Renal pelvis (tissue), 1 donor: ENCODE measurements at regions not wholly inside any gene's neighbourhood (a gene's known extent, or its start where the extent isn't known, plus 50 kb on each side); places are given as distances from the start of the nearest gene placed in this dataset.
"Not testable (repeated sequence)": the region's sequence is repeated elsewhere in the genome, so short reads cannot be mapped to it uniquely, and the experiment has no call there.

Experiments used
- DNase-seq: peaks from one replicate; pipeline ENCODE4 v3.0.0-alpha.2; 2013

DNA sequence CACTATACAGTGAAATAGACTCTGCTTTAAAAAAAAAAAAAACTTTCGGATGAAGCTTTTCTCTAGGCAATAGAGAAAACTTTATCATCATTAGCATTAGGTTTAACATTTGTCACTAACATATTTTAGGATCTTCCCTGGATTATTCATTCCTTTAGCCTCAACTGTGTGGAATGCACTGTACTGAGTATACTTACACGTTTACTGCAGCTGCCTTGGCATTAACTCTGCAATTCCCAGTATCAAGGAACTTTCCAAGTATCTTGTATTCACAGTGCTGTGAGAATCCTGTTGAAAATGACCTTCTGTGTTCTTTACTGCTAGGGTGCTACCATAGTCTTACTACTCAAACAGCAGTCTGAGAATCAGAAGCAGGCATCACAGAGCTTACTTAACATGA lies 328.2 kb upstream of the COL3A1 start:
- no peak for DNase-seq

DNA sequence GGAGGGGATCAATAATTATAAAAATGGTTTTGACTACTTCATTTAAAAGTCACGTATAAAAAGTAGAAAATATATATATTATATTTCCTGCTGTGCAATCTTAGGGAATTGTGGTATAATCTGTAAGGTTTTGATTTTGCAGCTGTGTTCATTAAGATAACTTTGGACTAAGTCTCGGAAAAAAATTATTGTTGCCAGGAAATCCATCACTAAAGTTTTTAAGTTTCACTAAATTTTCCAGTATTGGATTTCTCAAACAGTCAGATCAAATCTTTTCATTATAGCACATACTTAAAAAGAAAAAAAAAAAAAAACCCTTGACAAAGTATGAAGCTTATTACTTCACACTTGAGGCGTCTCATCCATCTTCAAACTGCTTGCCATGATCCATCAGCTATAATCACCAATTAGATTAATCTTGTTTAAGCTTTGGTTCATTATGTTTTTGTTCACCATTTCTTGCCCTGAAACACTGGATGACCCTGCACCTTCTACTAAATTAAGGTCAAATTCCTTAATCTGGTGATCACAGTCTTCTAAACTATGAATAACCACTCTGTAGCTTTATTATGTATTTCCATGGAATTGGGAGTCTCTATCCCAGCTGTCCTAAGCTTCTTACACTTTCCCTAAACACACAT lies 326.6 kb upstream of the COL3A1 start:
- no peak for DNase-seq

GRCh38 chr2:188659656-188660406 lies 314.3 kb upstream of the COL3A1 start:
- DNase-seq = no peak

GRCh38 chr2:188663301-188663700 lies 310.9 kb upstream of the COL3A1 start:
- no peak for DNase-seq

GRCh38 chr2:188664416-188664815 lies 309.8 kb upstream of the COL3A1 start:
- DNase-seq = no peak

GRCh38 chr2:188664951-188665595 lies 309.1 kb upstream of the COL3A1 start:
- DNase-seq = no peak

DNA sequence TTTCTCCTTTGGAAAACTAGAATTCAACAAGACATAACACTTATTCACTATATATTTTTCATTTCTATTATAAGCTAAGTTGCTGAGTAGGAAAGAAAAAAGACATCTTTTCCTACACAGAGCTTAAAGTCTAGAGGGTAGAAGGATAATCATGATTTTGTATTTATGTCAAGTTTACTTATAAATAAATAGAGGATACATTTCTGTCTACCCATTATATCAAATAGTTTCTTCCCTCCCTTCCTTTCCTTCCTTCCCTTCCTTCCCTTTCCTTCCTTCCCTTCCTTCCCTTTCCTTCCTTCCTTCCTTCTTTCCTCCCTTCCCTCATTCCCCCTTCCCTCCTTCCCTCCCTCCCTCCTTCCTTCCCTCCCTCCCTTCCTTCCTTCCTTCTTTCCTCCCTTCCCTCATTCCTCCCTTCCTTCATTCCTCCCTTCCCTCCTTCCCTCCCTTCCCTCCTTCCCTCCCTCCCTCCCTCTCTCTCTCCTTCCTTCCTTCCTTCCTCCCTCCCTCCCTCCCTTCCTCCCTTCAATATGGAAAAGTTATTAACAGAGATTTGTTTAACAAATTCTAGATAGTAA lies 308.4 kb upstream of the COL3A1 start:
- no peak for DNase-seq

DNA sequence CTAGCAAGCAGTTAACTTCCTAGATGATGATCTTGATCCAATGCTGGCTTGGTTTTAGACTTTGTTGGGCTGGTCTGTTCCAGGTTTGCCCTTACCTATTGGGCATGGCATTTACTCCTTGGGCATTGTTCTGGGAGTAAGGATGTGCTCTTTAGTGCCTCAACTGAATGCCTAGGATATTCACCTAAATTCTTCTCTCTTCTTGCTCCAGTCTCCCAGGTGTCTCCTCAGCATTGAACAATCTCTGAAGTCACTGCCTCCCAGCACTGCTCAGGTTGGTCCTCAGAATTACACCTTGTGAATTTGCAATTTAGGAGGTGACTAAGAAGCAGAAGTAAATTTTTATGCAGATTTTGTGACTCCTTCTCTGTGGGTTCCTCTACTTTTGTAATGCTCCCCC lies 307.7 kb upstream of the COL3A1 start:
- DNase-seq = no peak

GRCh38 chr2:188668017-188668680 lies 306.0 kb upstream of the COL3A1 start:
- DNase-seq = no peak

DNA sequence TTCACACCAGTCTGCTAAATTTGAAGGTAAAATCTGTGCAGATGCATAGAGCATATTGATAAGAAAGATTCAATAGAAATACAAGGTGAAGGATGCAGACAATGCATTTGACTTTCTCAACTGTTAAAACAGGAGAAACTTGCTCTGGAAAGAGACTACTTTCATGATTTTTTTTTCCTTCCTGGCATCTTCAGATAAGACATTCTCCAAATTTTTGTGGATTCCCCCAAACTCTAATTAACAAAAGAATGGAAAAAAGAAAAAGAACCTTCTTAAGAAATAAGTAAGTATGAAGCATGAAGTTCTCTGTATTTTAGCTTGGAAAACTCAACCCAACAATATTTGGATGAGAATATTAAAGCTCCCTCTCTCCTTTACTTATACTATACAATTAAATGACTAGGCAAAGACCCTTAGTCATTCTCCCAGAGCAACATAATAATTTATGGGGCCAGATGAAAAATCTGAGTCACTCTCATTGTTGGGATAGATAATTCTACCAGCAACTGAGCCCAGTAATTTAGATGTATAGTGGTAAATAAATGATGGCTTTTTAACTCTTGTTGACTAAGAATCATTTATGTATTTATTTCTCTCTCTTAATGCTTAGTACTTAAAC lies 298.7 kb upstream of the COL3A1 start:
- DNase-seq = no peak

GRCh38 chr2:188676010-188676400 lies 298.2 kb upstream of the COL3A1 start:
- no peak for DNase-seq

DNA sequence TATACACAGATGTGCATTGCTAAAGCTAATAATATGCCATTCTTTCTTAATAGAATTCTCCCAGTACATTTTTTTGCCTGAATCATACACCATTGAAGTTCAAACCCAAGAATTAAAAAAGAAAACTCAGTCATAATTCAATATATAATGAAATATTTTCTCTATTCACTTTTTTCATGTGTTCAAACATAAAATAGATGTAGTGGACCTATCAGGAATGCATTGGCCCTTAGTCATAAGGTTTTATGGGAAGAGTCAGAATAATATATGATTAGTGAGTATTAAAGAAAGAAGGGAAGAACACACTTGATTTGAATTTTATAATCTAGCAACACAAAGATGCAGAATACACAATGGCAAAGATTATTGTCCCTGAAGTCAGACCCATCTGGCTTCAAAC lies 297.0 kb upstream of the COL3A1 start:
- no peak for DNase-seq

DNA sequence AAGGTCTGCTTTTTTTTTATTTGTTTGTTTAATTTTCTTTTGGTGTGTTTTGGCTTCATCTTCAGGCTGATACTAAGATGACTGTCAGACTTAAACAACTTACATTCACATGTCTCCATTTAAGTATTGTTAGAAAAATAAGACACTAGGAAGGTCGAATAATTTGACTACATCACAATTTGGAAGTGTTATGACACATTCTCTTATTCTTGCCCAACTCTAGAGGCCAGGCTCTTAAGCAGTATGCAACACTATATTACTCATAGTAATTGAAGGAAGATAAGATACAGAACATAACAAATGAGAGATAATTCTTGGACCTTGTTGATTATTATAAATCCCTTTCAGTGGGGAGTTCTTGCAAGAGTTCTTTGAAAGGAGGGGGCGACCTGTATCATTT lies 295.3 kb upstream of the COL3A1 start:
- no peak for DNase-seq

DNA sequence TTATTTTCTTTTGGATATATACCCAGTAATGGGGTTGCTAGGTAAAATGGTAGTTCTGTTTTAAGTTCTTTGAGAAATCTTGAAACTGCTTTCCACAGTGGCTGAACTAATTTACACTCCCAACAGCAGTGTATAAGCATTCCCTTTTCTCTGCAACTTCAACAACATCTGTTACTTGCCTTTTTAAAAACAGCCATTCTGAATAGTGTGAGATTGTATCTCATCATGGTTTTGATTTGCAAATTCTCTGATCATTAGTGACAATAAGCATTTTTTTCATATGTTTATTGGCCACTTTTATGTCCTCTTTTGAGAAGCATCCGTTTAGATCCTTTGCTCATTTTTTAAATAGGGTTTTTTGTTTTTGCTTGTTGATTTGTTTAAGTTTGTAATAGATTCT lies 291.3 kb upstream of the COL3A1 start:
- DNase-seq = no peak

GRCh38 chr2:188684795-188685194 lies 289.4 kb upstream of the COL3A1 start:
- no peak for DNase-seq

DNA sequence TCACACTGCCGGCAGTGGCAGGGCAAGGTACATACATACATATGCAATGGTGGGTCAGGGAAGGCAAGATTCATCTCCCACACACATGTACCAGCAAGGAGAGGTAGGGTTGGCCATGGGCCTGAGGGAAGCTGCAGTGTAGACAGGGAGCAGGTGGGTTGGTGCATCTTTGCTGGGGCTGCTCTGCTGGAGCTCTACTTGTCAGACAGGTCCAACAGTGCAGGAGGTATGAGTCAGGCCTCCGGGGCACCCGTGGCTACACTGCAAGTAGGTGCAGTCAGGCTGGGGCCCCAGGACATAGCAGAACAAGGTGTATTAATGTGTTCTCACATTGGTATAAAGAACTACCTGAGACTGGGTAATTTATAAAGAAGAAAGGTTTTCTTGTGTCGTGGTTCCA lies 281.1 kb upstream of the COL3A1 start:
- DNase-seq = no peak

DNA sequence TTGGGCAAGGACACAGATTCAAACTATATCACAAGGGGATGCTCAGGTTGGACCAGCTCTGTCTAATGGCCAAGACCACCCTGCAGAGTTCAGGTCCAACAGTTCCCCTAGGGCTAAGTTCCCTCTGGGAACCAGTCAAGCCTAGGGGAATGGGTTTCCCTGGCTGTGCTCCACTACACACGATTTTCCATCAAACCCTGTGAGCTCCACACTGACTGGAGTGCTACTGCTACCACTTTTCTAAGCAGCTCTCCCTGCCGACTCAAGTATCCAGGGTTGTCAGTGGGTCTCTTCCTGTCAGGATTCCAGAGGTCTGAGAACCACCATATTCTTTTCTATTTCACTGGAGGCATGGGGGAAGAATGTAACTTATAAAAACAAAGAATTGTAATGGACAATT lies 280.4 kb upstream of the COL3A1 start:
- DNase-seq = no peak

- no peak for DNase-seq
These were observed 278.2 kb upstream of the COL3A1 start for GRCh38 chr2:188695953-188696352.

GRCh38 chr2:188698151-188698550 lies 276.0 kb upstream of the COL3A1 start:
- not testable (repeated sequence) for DNase-seq

DNA sequence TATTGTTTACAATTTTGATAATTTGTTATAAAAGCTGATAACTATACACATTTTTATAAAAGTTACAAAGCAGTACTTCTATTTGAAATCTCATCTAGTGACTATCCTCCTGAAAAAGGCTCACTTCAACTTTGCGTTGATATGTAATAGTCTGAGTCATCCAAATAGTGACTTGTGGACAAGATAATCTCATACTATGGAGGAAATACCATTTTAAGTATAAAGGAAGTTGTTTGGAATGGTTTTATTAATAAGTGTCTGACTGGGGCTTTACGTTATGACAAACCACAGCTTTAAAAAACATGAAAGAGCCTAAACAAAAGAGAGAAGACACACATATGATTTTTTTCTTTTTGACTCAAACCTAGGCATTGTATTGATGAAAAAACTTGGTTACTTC lies 272.3 kb upstream of the COL3A1 start:
- DNase-seq = no peak

DNA sequence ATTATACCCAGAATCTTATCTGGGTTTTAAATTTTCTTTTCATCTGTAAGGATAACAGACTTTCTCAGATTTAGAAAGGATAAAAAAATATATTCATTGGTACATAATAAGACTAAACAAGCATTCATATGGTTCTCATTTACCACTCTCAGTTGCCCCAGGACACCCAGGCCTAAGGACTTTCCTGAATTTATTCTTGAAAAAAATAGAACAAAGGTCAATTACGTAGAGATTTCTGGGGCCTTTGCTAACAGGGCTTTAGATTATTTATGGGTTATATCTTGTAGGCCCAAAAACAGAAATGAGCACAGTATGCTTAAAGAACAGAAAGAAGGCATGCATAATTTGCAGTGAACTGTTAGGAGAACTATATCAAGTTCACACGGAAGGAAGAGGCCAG lies 269.0 kb upstream of the COL3A1 start:
- no peak for DNase-seq

DNA sequence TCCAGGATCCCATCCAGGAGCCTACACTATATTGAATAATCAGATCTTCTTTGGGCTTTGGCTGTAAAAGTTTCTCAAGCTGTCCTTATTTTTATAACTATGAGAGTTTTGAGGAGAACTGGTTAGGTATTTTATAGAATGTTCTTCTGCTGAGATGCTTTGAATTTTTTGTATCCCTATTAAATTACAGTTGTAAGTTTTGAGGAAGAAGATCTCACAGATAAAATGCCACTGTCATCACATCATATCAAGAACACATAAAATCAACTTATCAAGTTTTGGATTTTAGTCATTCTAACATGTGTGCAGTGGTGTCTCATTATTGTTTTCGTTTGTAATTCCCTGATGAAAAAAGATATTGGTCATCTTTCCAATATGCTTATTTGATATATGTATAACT lies 260.2 kb upstream of the COL3A1 start:
- DNase-seq = no peak
